ENCODE measurements at regions not wholly inside any gene's neighbourhood (a gene's known extent, or its start where the extent isn't known, plus 50 kb on each side); places are given as distances from the start of the nearest gene placed in this dataset.

GRCh38 chr5:133905424-133905823 lies 63.0 kb downstream of the C5orf15 start:
- no peaks in the 10 kb centered on the region for H3K9me3 Mint-ChIP-seq
- H3K27ac Mint-ChIP-seq: no peak overlapping the region
- H3K4me3 Mint-ChIP-seq: no peak overlapping the region
- ATAC-seq (no peak), DNase-seq (no peak)
- no peaks in the 10 kb centered on the region for H3K4me1 Mint-ChIP-seq
- no peaks in the 10 kb centered on the region for H3K27me3 Mint-ChIP-seq

DNA sequence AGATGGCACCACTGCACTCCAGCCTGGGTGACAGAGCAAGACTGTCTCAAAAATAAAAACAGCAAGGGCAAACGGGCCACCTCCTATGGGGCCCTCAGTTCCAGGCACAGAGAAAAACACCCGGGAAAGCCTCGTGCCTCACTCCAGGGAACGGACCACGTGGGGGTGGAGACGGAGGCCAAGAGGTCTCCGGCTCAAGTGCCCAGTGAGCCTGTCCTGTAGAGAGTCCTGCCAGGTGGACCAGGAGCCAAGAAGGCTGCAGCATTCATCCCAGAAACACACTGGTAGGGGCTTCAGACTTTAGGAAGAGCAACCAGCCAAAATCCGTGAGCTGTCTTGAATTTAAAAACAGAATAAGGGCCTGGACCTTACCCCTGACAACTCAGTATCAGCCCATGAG lies 63.8 kb downstream of the C5orf15 start:
- no peaks in the 10 kb centered on the region for H3K27me3 Mint-ChIP-seq
- H3K4me1 Mint-ChIP-seq: no peaks in the 10 kb centered on the region
- no peak overlapping the region for H3K27ac Mint-ChIP-seq
- H3K9me3 Mint-ChIP-seq: no peaks in the 10 kb centered on the region
- no peak overlapping the region for H3K4me3 Mint-ChIP-seq
- DNase-seq: no peak
- no peak for ATAC-seq

DNA sequence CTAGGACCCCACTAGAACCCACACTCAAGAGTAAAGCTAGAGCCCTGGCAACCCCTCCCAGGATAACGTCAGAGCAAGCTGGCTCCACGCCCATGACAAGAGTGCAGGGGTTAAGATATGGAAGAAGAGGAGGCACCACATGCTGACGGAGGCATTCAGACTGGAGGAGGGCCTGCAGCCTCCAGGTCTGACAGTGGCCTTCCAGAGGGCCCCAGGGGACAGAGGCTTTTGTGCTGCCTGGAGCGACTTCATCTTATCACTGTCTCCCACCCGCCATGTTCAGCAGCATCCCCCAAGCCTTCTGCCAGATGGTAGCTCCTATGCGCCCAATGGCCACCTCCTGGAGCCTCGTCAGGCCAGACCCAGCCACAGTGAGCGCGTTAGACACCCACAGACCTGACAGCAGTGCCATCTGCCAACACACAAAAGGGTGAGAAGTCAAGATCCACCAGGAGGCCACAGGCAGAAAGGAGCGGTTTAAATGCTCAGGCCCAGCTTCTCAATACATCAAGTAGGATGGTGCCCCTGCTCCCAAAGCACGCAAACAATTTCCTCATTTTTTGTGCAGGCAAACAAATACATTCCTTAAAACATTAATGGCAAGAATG lies 65.8 kb downstream of the C5orf15 start:
- no peak for ATAC-seq
- H3K4me3 Mint-ChIP-seq: no peak overlapping the region
- no peaks in the 10 kb centered on the region for H3K27me3 Mint-ChIP-seq
- DNase-seq: no peak
- no peaks in the 10 kb centered on the region for H3K4me1 Mint-ChIP-seq
- no peaks in the 10 kb centered on the region for H3K9me3 Mint-ChIP-seq
- no peak overlapping the region for H3K27ac Mint-ChIP-seq

DNA sequence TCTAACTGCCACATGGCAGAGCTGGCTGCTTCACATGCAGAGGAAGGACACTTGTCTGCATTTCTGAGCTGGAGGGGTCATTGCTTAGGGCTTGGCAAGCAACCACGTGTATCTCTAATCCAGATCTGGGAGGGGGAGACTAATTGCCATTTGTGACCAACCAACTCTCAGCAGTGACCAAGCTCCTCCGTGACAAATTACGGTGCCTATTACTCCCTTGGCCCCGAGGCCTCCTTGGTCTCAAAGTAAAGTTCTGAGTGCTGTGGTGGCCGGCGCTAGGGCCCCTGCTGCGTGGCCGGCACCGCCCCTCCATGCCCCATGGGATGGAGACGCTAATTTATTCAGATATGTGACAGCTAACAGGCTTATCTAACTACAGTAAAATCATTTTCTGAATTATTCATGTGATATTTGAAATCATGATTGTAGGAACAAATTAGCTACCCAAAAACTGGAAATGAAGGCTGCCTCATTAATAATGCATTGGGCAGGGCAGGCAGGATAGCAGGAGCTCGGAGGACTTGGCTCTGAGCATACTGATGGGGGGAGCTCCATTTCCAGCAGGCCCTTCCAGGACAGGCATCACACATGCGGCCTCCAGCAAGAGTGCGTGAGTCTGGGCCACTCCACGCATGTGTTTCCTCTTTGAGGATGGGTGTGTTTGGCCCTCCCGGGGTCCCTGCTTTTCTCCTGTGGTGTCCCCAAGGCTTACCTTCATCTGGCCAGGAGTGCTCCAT lies 67.7 kb downstream of the C5orf15 start:
- Mint-ChIP-seq H3K27me3 (no peaks in the 10 kb centered on the region), H3K27ac (no peak overlapping the region), H3K4me3 (no peak overlapping the region), H3K4me1 (peaks cover 10% of the 10 kb centered on the region), H3K9me3 (no peaks in the 10 kb centered on the region)
- ATAC-seq: no peak
- no peak for DNase-seq

DNA sequence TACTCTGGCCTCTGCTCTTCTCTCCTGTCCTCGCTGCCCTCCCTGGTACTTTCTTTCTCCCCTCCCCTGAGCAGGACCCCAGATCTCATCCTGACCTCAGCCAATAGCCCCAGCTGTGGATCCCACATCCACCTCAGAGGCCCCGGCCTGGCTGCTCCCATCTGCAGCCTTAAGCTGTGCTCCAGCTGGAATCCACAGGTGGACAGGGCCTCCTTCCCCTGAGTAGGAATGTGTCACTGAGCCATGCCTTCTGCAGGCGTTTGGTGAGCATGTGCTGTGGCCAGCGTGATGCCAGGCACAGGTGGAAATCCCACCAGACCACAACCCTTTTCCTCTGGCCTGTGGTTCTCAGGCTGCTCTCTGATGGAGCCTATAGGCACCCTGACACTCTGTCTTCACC lies 68.9 kb downstream of the C5orf15 start:
- Mint-ChIP-seq H3K27me3 (no peaks in the 10 kb centered on the region), H3K9me3 (no peaks in the 10 kb centered on the region), H3K27ac (no peak overlapping the region), H3K4me3 (no peak overlapping the region), H3K4me1 (peaks cover 10% of the 10 kb centered on the region)
- DNase-seq (no peak), ATAC-seq (no peak)

GRCh38 chr5:133898440-133898839 lies 70.0 kb downstream of the C5orf15 start:
- ATAC-seq: no peak
- DNase-seq: no peak
- Mint-ChIP-seq H3K4me3 (no peak overlapping the region), H3K27ac (no peak overlapping the region), H3K27me3 (no peaks in the 10 kb centered on the region), H3K4me1 (peaks cover 10% of the 10 kb centered on the region), H3K9me3 (no peaks in the 10 kb centered on the region)

DNA sequence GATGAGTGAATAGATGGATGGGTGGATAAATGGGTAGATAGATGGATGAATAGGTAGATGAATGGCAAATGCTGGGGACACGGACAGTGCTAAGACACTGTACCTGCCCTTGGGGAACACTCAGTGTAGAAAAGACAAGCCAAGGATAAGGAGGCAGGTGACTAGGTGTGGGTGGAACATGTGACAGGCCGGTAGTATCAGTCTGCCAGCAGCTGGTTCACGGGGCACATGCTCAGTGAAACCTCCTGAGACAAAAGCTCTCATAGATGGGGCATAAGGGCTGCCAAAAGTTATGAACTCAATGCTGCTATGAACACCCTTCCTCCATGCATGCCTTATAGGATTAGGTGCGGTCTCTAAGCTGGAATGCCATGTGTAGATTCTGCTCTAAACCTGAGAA lies 71.0 kb downstream of the C5orf15 start:
- no peak for DNase-seq
- Mint-ChIP-seq H3K27ac (no peak overlapping the region), H3K4me1 (peaks cover 10% of the 10 kb centered on the region), H3K27me3 (no peaks in the 10 kb centered on the region), H3K9me3 (no peaks in the 10 kb centered on the region), H3K4me3 (no peak overlapping the region)
- no peak for ATAC-seq

GRCh38 chr5:133896873-133897272 lies 71.6 kb downstream of the C5orf15 start:
- H3K27me3 Mint-ChIP-seq: no peaks in the 10 kb centered on the region
- no peak overlapping the region for H3K27ac Mint-ChIP-seq
- H3K4me1 Mint-ChIP-seq: peaks cover 10% of the 10 kb centered on the region
- no peak overlapping the region for H3K4me3 Mint-ChIP-seq
- DNase-seq (no peak), ATAC-seq (no peak)
- H3K9me3 Mint-ChIP-seq: no peaks in the 10 kb centered on the region

GRCh38 chr5:133895979-133896845 lies 72.2 kb downstream of the C5orf15 start:
- Mint-ChIP-seq H3K27me3 (no peaks in the 10 kb centered on the region), H3K4me3 (no peak overlapping the region), H3K27ac (no peak overlapping the region), H3K9me3 (no peaks in the 10 kb centered on the region), H3K4me1 (peaks cover 10% of the 10 kb centered on the region)
- no peak for ATAC-seq
- no peak for DNase-seq

DNA sequence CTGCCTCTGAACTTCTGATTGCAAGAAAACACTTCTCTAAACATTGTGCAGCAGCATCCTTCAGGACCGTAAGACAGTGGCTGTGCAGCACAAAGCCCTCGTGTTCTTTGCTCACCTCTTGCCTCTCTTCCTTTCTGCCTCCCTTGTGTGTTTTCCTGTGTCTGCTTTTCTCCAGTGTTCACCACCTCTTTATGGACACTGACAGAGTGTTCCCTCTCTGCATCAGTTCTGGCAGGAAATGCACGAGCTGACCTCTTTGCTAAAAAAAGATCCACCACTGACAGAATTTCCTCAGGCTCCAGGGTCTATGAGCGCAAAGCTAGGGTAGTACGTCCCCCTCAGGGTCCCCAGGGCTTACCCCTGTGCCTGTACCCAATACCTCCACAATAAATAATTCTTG lies 74.3 kb downstream of the C5orf15 start:
- H3K4me1 Mint-ChIP-seq: peaks cover 16% of the 10 kb centered on the region
- H3K4me3 Mint-ChIP-seq: no peak overlapping the region
- H3K27ac Mint-ChIP-seq: no peak overlapping the region
- no peak for ATAC-seq
- H3K27me3 Mint-ChIP-seq: no peaks in the 10 kb centered on the region
- no peak for DNase-seq
- no peaks in the 10 kb centered on the region for H3K9me3 Mint-ChIP-seq

GRCh38 chr5:133892774-133893173 lies 75.7 kb downstream of the C5orf15 start:
- Mint-ChIP-seq H3K4me3 (no peak overlapping the region), H3K4me1 (peaks cover 16% of the 10 kb centered on the region), H3K27ac (no peak overlapping the region), H3K27me3 (no peaks in the 10 kb centered on the region), H3K9me3 (no peaks in the 10 kb centered on the region)
- no peak for DNase-seq
- no peak for ATAC-seq

DNA sequence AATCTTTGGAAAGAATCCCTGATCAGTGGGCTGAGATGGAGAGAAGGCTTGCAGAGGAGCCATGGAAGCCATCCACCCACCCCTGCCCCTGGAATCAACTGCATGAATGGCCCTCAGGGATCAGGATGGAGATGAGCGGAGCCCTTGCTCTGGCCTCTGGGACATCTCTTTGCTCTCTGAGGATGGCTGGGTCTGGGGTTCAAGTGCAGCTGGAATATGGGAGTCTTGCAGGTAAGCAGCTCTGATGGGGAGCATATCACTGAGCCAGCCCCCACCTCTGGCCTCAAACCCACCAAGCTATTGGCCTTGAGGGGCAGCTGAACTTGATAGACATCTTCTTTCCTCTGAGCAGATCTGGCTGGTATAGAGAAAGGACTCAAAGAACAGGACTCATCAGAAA lies 76.1 kb downstream of the C5orf15 start:
- ATAC-seq (no peak), DNase-seq (no peak)
- H3K9me3 Mint-ChIP-seq: no peaks in the 10 kb centered on the region
- no peak overlapping the region for H3K4me3 Mint-ChIP-seq
- no peak overlapping the region for H3K27ac Mint-ChIP-seq
- peaks cover 16% of the 10 kb centered on the region for H3K4me1 Mint-ChIP-seq
- H3K27me3 Mint-ChIP-seq: no peaks in the 10 kb centered on the region

- Mint-ChIP-seq H3K4me3 (no peak overlapping the region), H3K27me3 (no peaks in the 10 kb centered on the region), H3K9me3 (no peaks in the 10 kb centered on the region), H3K4me1 (peaks cover 13% of the 10 kb centered on the region), H3K27ac (no peak overlapping the region)
- ATAC-seq (no peak), DNase-seq (no peak)
Measured at GRCh38 chr5:133891390-133891789, 77.0 kb downstream of the C5orf15 start.

DNA sequence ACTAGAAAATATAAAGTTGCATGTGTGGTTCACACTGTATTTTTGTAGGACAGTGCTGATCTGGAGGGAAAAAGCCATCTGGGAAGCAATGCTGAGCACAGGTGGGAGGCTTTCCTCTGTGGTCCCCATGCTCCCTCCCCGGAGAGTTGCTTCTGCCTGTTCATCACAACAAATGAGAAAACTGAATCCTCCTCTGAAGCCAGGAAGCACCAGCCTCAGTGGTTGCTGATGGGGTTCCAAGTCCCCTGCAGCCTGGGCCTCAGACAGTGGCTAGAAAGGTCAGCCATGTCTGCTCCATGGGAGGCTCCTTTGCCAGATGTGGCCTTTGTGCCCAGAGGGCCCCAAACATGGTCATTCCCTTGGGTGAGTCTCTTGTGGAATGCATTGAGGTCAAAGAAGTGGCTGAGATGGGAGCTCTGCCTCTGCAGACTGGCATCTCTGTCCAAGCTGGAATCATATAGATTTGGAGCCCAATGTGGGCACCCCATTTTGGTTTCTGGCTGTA lies 77.6 kb downstream of the C5orf15 start:
- H3K4me3 Mint-ChIP-seq: no peak overlapping the region

DNA sequence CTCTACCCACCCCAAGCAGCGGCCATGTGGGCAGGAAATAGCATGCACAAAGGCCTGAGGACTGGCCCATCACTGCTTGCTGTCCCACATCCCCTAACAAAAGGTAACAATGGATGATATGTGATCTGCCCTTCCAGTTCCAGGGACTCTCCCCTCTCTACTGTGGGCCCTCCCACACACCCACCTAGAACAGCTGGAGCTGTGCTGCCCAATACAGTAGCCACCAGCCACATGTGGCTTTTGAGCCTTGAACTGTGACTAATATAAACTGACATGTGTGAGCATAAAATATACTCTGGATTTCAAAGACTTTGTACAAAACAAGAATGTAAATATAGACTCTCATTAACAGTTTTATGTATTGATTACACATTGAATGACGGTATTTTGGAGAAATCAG lies 78.1 kb downstream of the C5orf15 start:
- no peaks in the 10 kb centered on the region for H3K9me3 Mint-ChIP-seq

More for the DNA sequence above, 77.6 kb downstream of the C5orf15 start:
- no peaks in the 10 kb centered on the region for H3K9me3 Mint-ChIP-seq
- peaks cover 12% of the 10 kb centered on the region for H3K4me1 Mint-ChIP-seq
- H3K27ac Mint-ChIP-seq: no peak overlapping the region
- no peaks in the 10 kb centered on the region for H3K27me3 Mint-ChIP-seq
- ATAC-seq (no peak), DNase-seq (no peak)

More for the DNA sequence above, 78.1 kb downstream of the C5orf15 start:
- no peaks in the 10 kb centered on the region for H3K27me3 Mint-ChIP-seq
- peaks cover 12% of the 10 kb centered on the region for H3K4me1 Mint-ChIP-seq
- ATAC-seq (peak; percentile 65), DNase-seq (no peak)
- H3K27ac Mint-ChIP-seq: no peak overlapping the region
- H3K4me3 Mint-ChIP-seq: no peak overlapping the region
